Ascending aorta (tissue), 2 donors: ENCODE measurements at regions not wholly inside any gene's neighbourhood (a gene's known extent, or its start where the extent isn't known, plus 50 kb on each side); places are given as distances from the start of the nearest gene placed in this dataset.

Experiments used
- DNase-seq, 2 donors: peaks; one replicate each; pipeline ENCODE4 v3.0.0-alpha.2; 2019; ENCODE audit warnings: low spot score in 2 of 2
- H3K27ac ChIP-seq, 2 donors: fragments of 200-600 bp; sonication (generic); one replicate each; pipeline ENCODE4 v1.5.1; 2016 to 2017; ENCODE audit warnings: mild to moderate bottlenecking in 1 of 2
- H3K27me3 ChIP-seq: fragments of 200-600 bp; sonication (generic); one replicate; pipeline ENCODE4 v1.5.1; 2017
- H3K36me3 ChIP-seq, 2 donors: fragments of 200-600 bp; sonication (generic); one replicate each; pipeline ENCODE4 v1.5.1; 2016
- H3K4me1 ChIP-seq, 2 donors: fragments of 200-600 bp; sonication (generic); one replicate each; pipeline ENCODE4 v1.5.1; 2016 to 2017; ENCODE audit warnings: mild to moderate bottlenecking in 1 of 2
- H3K4me3 ChIP-seq, 2 donors: fragments of 200-600 bp; sonication (generic); one replicate each; pipeline ENCODE4 v1.5.1; 2016 to 2017; ENCODE audit warnings: mild to moderate bottlenecking in 1 of 2
- H3K9me3 ChIP-seq, 2 donors: fragments of 200-600 bp; sonication (generic); one replicate each; pipeline ENCODE4 v1.5.1; 2016
- intact Hi-C: fragments of 100-400 bp; cut with DNase I; formaldehyde crosslinking; loops from one replicate; pipeline ENCODE4 v1.15.1; 2023
- TF ChIP-seq, protein P1 (sequence below), 3 experiments: fragments of 200-600 bp in 2 of 3; fragments of 450-650 bp in 1 of 3; sonication (generic) in 2 of 3; IDR thresholded peaks; one replicate each; pipeline ENCODE4 v1.5.1; 2016 to 2019; ENCODE audit warnings: antibody characterized with exemption in 3 of 3, mild to moderate bottlenecking in 1 of 3, moderate library complexity in 1 of 3

DNA sequence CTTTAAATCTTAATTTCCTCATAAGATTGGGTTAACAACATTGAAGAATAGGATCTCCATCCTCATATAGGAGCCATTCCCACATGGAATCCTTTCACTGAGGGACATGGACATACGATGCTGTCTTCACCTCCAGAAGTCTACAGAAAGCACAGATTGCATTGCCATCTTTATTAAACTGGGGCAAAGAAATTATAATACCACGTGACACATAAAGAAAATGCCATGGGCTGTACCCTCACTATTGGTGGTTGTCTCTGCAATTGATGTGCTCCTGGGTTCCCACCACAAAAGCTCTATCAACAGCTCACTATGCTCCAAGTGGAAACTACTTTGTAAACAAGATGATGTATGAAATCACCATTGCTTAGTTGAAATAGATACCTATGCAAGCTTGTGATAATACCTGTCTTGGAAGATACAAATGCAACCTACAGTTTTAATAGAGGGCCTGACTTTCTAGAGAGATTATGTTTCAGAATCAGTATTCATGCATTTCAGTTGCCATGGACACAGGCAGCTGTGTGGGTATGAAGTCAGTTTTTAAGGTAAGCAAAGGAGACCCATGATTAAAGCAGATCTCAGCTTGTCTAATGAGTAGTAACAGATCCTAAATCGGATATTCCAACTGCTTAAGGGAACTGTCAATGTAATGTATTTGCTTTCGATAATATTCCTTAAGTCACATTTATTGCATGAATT lies 337.0 kb downstream of the RAD51AP2 start:
- no peak overlapping the region for H3K4me3 ChIP-seq
- no peaks in the 10 kb centered on the region for H3K36me3 ChIP-seq
- no peaks in the 10 kb centered on the region for H3K27me3 ChIP-seq
- DNase-seq = no peak
- no peaks in the 10 kb centered on the region for H3K9me3 ChIP-seq
- no peaks in the 10 kb centered on the region for H3K4me1 ChIP-seq
- TF ChIP-seq, protein P1, sequence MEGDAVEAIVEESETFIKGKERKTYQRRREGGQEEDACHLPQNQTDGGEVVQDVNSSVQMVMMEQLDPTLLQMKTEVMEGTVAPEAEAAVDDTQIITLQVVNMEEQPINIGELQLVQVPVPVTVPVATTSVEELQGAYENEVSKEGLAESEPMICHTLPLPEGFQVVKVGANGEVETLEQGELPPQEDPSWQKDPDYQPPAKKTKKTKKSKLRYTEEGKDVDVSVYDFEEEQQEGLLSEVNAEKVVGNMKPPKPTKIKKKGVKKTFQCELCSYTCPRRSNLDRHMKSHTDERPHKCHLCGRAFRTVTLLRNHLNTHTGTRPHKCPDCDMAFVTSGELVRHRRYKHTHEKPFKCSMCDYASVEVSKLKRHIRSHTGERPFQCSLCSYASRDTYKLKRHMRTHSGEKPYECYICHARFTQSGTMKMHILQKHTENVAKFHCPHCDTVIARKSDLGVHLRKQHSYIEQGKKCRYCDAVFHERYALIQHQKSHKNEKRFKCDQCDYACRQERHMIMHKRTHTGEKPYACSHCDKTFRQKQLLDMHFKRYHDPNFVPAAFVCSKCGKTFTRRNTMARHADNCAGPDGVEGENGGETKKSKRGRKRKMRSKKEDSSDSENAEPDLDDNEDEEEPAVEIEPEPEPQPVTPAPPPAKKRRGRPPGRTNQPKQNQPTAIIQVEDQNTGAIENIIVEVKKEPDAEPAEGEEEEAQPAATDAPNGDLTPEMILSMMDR (IDR thresholded peaks at IDR 0.05) = no peak
- no peak overlapping the region for H3K27ac ChIP-seq
- intact Hi-C loops = no loop called here

GRCh38 chr2:17179145-17179808 lies 339.0 kb downstream of the RAD51AP2 start:
- intact Hi-C loops = no loop called here
- no peak for DNase-seq
- Histone ChIP-seq H3K36me3 (no peaks in the 10 kb centered on the region), H3K27me3 (no peaks in the 10 kb centered on the region), H3K27ac (no peak overlapping the region), H3K4me1 (no peaks in the 10 kb centered on the region), H3K4me3 (no peak overlapping the region), H3K9me3 (no peaks in the 10 kb centered on the region)
- TF ChIP-seq, protein P1 (IDR thresholded peaks at IDR 0.05) = no peak

DNA sequence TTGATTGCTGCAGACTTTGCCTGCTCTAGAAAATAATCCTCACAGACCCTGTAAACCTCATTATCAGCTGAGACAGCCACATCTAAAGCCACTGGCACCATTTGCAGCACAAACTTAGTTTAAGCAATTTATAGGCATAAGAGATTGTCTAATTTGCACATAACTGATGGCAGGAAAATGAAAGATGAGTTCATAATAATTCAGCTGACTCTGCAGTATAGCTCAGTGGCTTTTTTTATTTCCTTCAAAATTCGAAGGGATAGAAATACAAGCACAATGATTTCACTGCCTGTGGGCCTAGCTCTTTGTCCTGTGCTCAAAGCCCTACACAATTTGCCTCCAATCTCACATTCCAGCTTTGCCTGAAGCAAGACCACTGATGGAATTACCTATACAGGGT lies 341.2 kb downstream of the RAD51AP2 start:
- no peak overlapping the region for H3K27ac ChIP-seq
- no peak overlapping the region for H3K4me3 ChIP-seq
- intact Hi-C loops = no loop called here
- no peaks in the 10 kb centered on the region for H3K27me3 ChIP-seq
- no peaks in the 10 kb centered on the region for H3K4me1 ChIP-seq
- TF ChIP-seq, protein P1 (IDR thresholded peaks at IDR 0.05) = no peak
- H3K9me3 ChIP-seq = no peaks in the 10 kb centered on the region
- DNase-seq = no peak
- no peaks in the 10 kb centered on the region for H3K36me3 ChIP-seq

GRCh38 chr2:17171446-17172049 lies 346.7 kb downstream of the RAD51AP2 start:
- no peak for DNase-seq
- intact Hi-C loops = no loop called here
- Histone ChIP-seq H3K4me1 (no peaks in the 10 kb centered on the region), H3K4me3 (no peak overlapping the region), H3K27ac (no peak overlapping the region), H3K36me3 (no peaks in the 10 kb centered on the region), H3K9me3 (no peaks in the 10 kb centered on the region), H3K27me3 (no peaks in the 10 kb centered on the region)
- TF ChIP-seq, protein P1 (IDR thresholded peaks at IDR 0.05) = peak in 2 of 3 experiments; percentile 11 to 25

DNA sequence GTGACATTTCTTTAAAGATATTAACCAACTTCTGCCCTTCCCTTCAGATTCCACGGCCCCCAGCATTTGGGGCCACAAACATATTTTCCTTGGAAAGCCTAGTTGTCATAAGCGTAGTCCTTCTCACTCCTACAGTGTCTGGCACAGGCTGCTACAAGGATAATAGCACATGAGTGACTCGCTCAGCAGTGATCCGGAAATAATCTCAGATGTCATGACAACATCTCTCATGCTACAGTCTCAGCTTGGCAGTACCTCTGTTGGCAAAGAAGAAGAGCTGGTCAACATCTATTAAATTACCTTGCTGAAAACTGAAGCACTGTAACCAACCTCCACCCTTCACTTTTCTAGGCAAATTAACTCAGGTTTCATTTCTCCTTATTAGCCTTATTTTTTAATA lies 351.7 kb downstream of the RAD51AP2 start:
- H3K9me3 ChIP-seq = no peaks in the 10 kb centered on the region
- TF ChIP-seq, protein P1 (IDR thresholded peaks at IDR 0.05) = no peak
- H3K27me3 ChIP-seq = no peaks in the 10 kb centered on the region
- DNase-seq = no peak
- intact Hi-C loops = no loop called here
- H3K4me3 ChIP-seq = no peak overlapping the region
- H3K27ac ChIP-seq = no peak overlapping the region
- H3K36me3 ChIP-seq = no peaks in the 10 kb centered on the region
- H3K4me1 ChIP-seq = no peaks in the 10 kb centered on the region
